K562 (cell line): ENCODE measurements at regions not wholly inside any gene's neighbourhood (a gene's known extent, or its start where the extent isn't known, plus 50 kb on each side); places are given as distances from the start of the nearest gene placed in this dataset.
"Not testable (repeated sequence)": the region's sequence is repeated elsewhere in the genome, so short reads cannot be mapped to it uniquely, and the experiment has no call there.

ENCODE experiments used
- ATAC-seq: fragments of 200-7000 bp; cut with Tn5 transposase; 3 replicates; pipeline ENCODE4 v1.9.1; 2020; ENCODE audit warnings: moderate library complexity
- BruUV-seq: library from RNA; stranded (reverse); fragments of 400-500 nt; replicated peaks from 2 replicates; lab custom pipeline; 2021; lab: Mats Ljungman, UMichigan
- CTCF ChIA-PET: fragments of 300-600 bp; formaldehyde crosslinking; extraction: SDS; loops from one replicate; lab custom pipeline; 2021; ENCODE audit warnings: low intra/inter-chr PET ratio; lab: Yijun Ruan, JAX
- POLR2A ChIA-PET: fragments of 300-600, 350-650 bp; sonication (Branson Sonifier 250); formaldehyde crosslinking; extraction: SDS; loops from one replicate; lab custom pipeline; 2021; ENCODE audit warnings: antibody characterized with exemption, inconsistent platforms; lab: Yijun Ruan, JAX
- DNase-seq, 4 experiments: peaks; one replicate each; pipeline versions ENCODE4 v3.0.0 to v3.0.0-alpha.2; 2011 to 2018; ENCODE audit warnings: low spot score in 3 of 4, mixed read lengths in 3 of 4; ENCODE audit errors: extremely low read depth in 1 of 4
- FAIRE-seq: peaks from 2 replicates; lab custom pipeline; 2011; peaks lifted over from hg19 to GRCh38; lab: Jason Lieb, UNC
- H2AFZ ChIP-seq: 2 replicates; pipeline ENCODE4 v1.6.0; 2011; ENCODE audit warnings: low read depth, low read length, control low read depth, inconsistent platforms
- H3K27ac ChIP-seq: fragments of 200-600 bp; 3 replicates; pipeline ENCODE4 v1.8.0; 2011; ENCODE audit warnings: low read depth, mild to moderate bottlenecking, control low read depth, inconsistent platforms, low read length, moderate library complexity, mixed read lengths; ENCODE audit errors: extremely low read depth
- H3K27me3 ChIP-seq, 2 experiments: fragments of 300-600 bp in 1 of 2; 2 replicates in 1 of 2; 3 replicates in 1 of 2; pipeline versions ENCODE4 v1.6.0 to v1.8.0; 2011; ENCODE audit warnings: inconsistent platforms in 2 of 2, low read length in 2 of 2, mild to moderate bottlenecking in 1 of 2, mixed read lengths in 1 of 2, moderate library complexity in 1 of 2; ENCODE audit not compliant: control insufficient read depth in 2 of 2, insufficient read depth in 2 of 2
- H3K36me3 ChIP-seq: fragments of 300-600 bp; 3 replicates; pipeline ENCODE4 v1.8.0; 2011; ENCODE audit warnings: mild to moderate bottlenecking, low read length, inconsistent platforms; ENCODE audit not compliant: control insufficient read depth, insufficient read depth
- H3K4me1 ChIP-seq, 2 experiments: fragments of 200-600 bp in 1 of 2; replicated peaks in 1 of 2; 2 replicates in 1 of 2; 3 replicates in 1 of 2; pipeline versions ENCODE4 v1.5.1 to v1.8.0; 2011; ENCODE audit warnings: inconsistent platforms in 2 of 2, low read length in 2 of 2, mild to moderate bottlenecking in 1 of 2, mixed read lengths in 1 of 2, moderate library complexity in 1 of 2; ENCODE audit not compliant: control insufficient read depth in 2 of 2, insufficient read depth in 2 of 2
- H3K4me2 ChIP-seq: 2 replicates; pipeline ENCODE4 v1.6.1; 2011; ENCODE audit warnings: low read length, control low read depth, inconsistent platforms, mixed read lengths; ENCODE audit not compliant: insufficient read depth
- H3K4me3 ChIP-seq: fragments of 200-600 bp; sonication (generic), shearing (Covaris generic); 2 replicates; pipeline ENCODE4 v1.5.1; 2016; ENCODE audit warnings: control low read depth, inconsistent platforms
- H3K79me2 ChIP-seq: fragments of 200-600 bp; 3 replicates; pipeline ENCODE4 v1.8.0; 2011; ENCODE audit warnings: low read length, inconsistent platforms; ENCODE audit not compliant: control insufficient read depth, insufficient read depth
- H3K9ac ChIP-seq, 2 experiments: 2 replicates each; pipeline versions ENCODE4 v1.6.0 to v1.6.1; 2011; ENCODE audit warnings: low read depth in 2 of 2, low read length in 2 of 2, control low read depth in 1 of 2, inconsistent platforms in 1 of 2, mild to moderate bottlenecking in 1 of 2, mixed read lengths in 1 of 2; ENCODE audit not compliant: insufficient read depth in 1 of 2
- H3K9me1 ChIP-seq: one replicate; pipeline ENCODE4 v1.6.0; 2011; ENCODE audit warnings: inconsistent platforms, mild to moderate bottlenecking, low read length, moderate library complexity; ENCODE audit not compliant: control insufficient read depth, insufficient read depth
- H3K9me3 ChIP-seq: replicated peaks from 2 replicates; pipeline ENCODE4 v1.5.1; 2011; ENCODE audit warnings: low read depth, low read length, inconsistent platforms; ENCODE audit not compliant: control insufficient read depth, insufficient read depth
- H4K20me1 ChIP-seq: replicated peaks from 2 replicates; pipeline ENCODE4 v1.6.1; 2011; ENCODE audit warnings: low read length, inconsistent platforms, mixed read lengths; ENCODE audit not compliant: control insufficient read depth, insufficient read depth
- BACH1 ChIP-seq: fragments of 200-800 bp; sonication (Bioruptor generic); IDR thresholded peaks from 2 replicates; pipeline ENCODE4 v1.6.1; 2016; ENCODE audit warnings: missing genetic modification characterization, missing compliant biosample characterization
- BCOR ChIP-seq: fragments of 450-650 bp; IDR thresholded peaks from 2 replicates; pipeline ENCODE4 v1.6.1; 2016
- EGR1 ChIP-seq: fragments of 450-650 bp; conservative IDR thresholded peaks from 2 replicates; pipeline ENCODE4 v1.6.1; 2017; ENCODE audit warnings: mild to moderate bottlenecking
- HMG20B ChIP-seq: fragments of 250-450 bp; sonication (Bioruptor Pico); IDR thresholded peaks from 2 replicates; pipeline ENCODE4 v1.5.0; 2021; ENCODE audit warnings: mild to moderate bottlenecking
- TAF9B ChIP-seq: fragments of 450-650 bp; IDR thresholded peaks from 2 replicates; pipeline ENCODE4 v1.6.1; 2018; ENCODE audit warnings: mild to moderate bottlenecking; ENCODE audit not compliant: partially characterized antibody
- WGBS: fragments of 100-300 bp; shearing (Covaris generic); methylation state at CpG from one replicate; pipeline ENCODE4 v1.1.6; 2016; ENCODE audit warnings: low coverage, mixed read lengths; ENCODE audit not compliant: insufficient coverage; ENCODE audit errors: missing lambda C conversion rate; 5-methylcytosine and 5-hydroxymethylcytosine counted together
- in situ Hi-C: fragments of 300-500 bp; cut with MboI; formaldehyde crosslinking; loops from 4 replicates; pipeline ENCODE4 v1.15.0; 2018; ENCODE audit warnings: inconsistent platforms, mixed read lengths
- intact Hi-C: fragments of 100-400 bp; cut with micrococcal nuclease; formaldehyde crosslinking; loops from 2 replicates; pipeline ENCODE4 v1.14.2; 2022
- TF ChIP-seq, protein P1 (sequence below): fragments of 250-450 bp; sonication (Bioruptor Pico); IDR thresholded peaks from 2 replicates; pipeline ENCODE4 v1.8.0; 2022; ENCODE audit warnings: moderate library complexity, mild to moderate bottlenecking, inconsistent platforms

DNA sequence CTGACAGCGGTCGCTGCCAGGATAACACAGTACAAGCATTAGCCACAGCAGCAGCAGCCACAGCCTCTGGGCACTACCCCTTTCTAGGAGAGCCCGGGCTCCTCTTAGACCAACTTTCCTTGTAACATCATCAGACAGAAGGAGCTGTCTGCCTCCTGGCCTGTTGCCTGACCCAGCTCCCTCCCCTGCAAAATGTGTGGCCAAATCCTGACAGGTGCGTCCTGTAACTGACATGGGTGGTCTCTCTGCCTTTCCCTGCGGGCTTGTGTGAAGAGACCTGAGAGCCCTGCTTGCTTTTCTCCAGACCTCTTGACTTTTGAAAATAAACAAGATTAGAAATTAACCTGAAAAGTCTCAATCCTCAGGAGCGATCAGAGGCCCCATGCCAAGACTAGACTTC lies 824.9 kb downstream of the RAPGEF2 start:
- FAIRE-seq = no peak

DNA sequence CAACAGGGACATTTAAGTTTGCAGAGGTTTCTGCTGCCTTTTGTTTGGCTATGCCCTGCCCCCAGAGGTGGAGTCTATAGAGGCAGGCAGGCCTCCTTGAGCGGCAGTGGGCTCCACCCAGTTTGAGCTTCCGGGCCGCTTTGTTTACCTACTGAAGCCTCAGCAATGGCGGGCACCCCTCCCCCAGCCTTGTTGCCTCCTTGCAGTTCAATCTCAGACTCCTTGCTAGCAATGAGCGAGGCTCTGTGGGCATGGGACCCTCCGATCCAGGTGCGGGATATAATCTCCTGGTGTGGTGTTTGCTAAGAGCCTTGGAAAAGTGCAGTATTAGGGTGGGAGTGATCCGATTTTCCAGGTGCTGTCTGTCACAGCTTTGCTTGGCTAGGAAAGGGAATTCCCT lies 831.7 kb downstream of the RAPGEF2 start:
- BruUV-seq, in situ Hi-C loops, ATAC-seq, H3K36me3 ChIP-seq, H3K4me2 ChIP-seq, FAIRE-seq, H3K9ac ChIP-seq, intact Hi-C loops, H3K27me3 ChIP-seq, H3K27ac ChIP-seq, DNase-seq, H4K20me1 ChIP-seq, H3K79me2 ChIP-seq, H3K4me3 ChIP-seq, H3K9me1 ChIP-seq, POLR2A ChIA-PET, H3K4me1 ChIP-seq, CTCF ChIA-PET, H3K9me3 ChIP-seq, H2AFZ ChIP-seq: not testable (repeated sequence)
- WGBS = no CpG with 5 or more reads among the region's 8 CpGs

More for the DNA sequence above, 824.9 kb downstream of the RAPGEF2 start:
- CTCF ChIA-PET = no interaction called here
- no peaks in the 10 kb centered on the region for H3K79me2 ChIP-seq
- no peaks in the 10 kb centered on the region for H3K27me3 ChIP-seq
- H3K4me1 ChIP-seq = no peaks in the 10 kb centered on the region
- WGBS = 6% methylated on average over 4 of the region's 6 CpGs
- no peaks in the 10 kb centered on the region for H3K36me3 ChIP-seq
- TF ChIP-seq BCOR (no peak), HMG20B (CRISPR knock-in tag) (no peak), TAF9B (no peak), BACH1 (tag) (no peak), EGR1 (no peak)
- TF ChIP-seq, protein P1, sequence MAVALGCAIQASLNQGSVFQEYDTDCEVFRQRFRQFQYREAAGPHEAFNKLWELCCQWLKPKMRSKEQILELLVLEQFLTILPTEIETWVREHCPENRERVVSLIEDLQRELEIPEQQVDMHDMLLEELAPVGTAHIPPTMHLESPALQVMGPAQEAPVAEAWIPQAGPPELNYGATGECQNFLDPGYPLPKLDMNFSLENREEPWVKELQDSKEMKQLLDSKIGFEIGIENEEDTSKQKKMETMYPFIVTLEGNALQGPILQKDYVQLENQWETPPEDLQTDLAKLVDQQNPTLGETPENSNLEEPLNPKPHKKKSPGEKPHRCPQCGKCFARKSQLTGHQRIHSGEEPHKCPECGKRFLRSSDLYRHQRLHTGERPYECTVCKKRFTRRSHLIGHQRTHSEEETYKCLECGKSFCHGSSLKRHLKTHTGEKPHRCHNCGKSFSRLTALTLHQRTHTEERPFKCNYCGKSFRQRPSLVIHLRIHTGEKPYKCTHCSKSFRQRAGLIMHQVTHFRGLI = no peak
- ATAC-seq (no peak), DNase-seq (no peak)
- H3K9ac ChIP-seq = no peak overlapping the region
- no peaks in the 10 kb centered on the region for H3K9me3 ChIP-seq
- in situ Hi-C loops (no loop called here), intact Hi-C loops (no loop called here)
- POLR2A ChIA-PET = no interaction called here
- H2AFZ ChIP-seq = no peak overlapping the region
- H3K4me3 ChIP-seq = no peak overlapping the region
- H3K4me2 ChIP-seq = no peak overlapping the region
- no peak overlapping the region for H3K27ac ChIP-seq
- no peaks in the 10 kb centered on the region for H3K9me1 ChIP-seq
- BruUV-seq = no TSS peak
- no peaks in the 10 kb centered on the region for H4K20me1 ChIP-seq
